Heart left ventricle (tissue), 13 donors: ENCODE measurements at regions not wholly inside any gene's neighbourhood (a gene's known extent, or its start where the extent isn't known, plus 50 kb on each side); places are given as distances from the start of the nearest gene placed in this dataset.

Source experiments
- POLR2A ChIP-seq, 2 donors: fragments of 450-650 bp; IDR thresholded peaks; one replicate each; pipeline ENCODE4 v1.6.1; 2017; ENCODE audit warnings: antibody characterized with exemption in 2 of 2, mild to moderate bottlenecking in 2 of 2, moderate library complexity in 2 of 2
- TF ChIP-seq, protein P1 (sequence below), 12 donors: fragments of 200-600 bp; sonication (generic) in 4 of 12; IDR thresholded peaks; one replicate each; pipeline versions ENCODE4 v1.5.0 to v1.8.0; 2018 to 2022; ENCODE audit warnings: antibody characterized with exemption in 12 of 12, mild to moderate bottlenecking in 5 of 12
- donor health status: ischemic (EF 13 %, LVEDD 7.1; RV severe dilation, severe dysfunction).
- donor health status: DM: no; HTN: yes; CAD: no.
- donor health status: DM: no; HTN: no; CAD: no.
- donor health status: ischemic (EF 25% LVEDD 6.9; RV normal size, moderate dysfunction).
- donor health status: ischemic (EF 25% LVEDD 5.7; RV mildly dilated, moderate dysfunction).
- donor health status: ischemic (EF 35%, LVEDD 5.7; RV mildly dilated, moderate dysfunction).
- donor health status: nonischemic (EF 11% LVEDD 7.7; RV severe dilation, severe dysfunction).
- donor health status: DM: yes; HTN: yes; CAD: no.
- donor health status: PGD.
- donor health status: ischemic (EF 29% LVEDD 5.4; RV normal size, mild dysfunction).
- donor health status: nonischemic (EF 23%, LVEDD 6.1; RV moderate dilation, normal function).

DNA sequence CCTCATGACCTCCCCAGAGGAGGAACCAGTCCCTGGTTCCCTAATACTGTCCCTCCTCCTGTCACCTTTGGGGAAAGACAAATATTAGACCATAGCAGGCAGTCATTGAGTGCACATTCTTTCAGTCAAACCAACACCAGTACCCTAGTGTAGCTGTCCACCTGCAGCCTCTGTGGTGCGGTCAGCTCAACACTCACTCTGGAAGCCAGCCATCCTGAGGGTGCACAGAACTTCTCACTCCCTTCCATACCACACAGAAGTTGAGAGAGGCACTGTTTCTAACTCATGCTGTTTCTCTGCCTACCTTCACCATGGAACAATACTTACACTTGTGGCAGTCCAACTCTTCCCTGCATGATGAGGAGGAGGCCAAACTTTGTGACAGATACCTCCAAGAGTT is 175.6 kb upstream of the FOXN2 start:
- TF ChIP-seq, protein P1, sequence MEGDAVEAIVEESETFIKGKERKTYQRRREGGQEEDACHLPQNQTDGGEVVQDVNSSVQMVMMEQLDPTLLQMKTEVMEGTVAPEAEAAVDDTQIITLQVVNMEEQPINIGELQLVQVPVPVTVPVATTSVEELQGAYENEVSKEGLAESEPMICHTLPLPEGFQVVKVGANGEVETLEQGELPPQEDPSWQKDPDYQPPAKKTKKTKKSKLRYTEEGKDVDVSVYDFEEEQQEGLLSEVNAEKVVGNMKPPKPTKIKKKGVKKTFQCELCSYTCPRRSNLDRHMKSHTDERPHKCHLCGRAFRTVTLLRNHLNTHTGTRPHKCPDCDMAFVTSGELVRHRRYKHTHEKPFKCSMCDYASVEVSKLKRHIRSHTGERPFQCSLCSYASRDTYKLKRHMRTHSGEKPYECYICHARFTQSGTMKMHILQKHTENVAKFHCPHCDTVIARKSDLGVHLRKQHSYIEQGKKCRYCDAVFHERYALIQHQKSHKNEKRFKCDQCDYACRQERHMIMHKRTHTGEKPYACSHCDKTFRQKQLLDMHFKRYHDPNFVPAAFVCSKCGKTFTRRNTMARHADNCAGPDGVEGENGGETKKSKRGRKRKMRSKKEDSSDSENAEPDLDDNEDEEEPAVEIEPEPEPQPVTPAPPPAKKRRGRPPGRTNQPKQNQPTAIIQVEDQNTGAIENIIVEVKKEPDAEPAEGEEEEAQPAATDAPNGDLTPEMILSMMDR (IDR thresholded peaks at IDR 0.05), result no peak
- no peak for TF ChIP-seq POLR2A (IDR thresholded peaks at IDR 0.05)
